AG04449 (cell line): ENCODE measurements at regions not wholly inside any gene's neighbourhood (a gene's known extent, or its start where the extent isn't known, plus 50 kb on each side); places are given as distances from the start of the nearest gene placed in this dataset.

Experiments
- CTCF ChIA-PET: fragments of 350-600 bp; formaldehyde crosslinking; extraction: SDS; loops from one replicate; lab custom pipeline; 2021; ENCODE audit warnings: antibody characterized with exemption; lab: Yijun Ruan, JAX
- POLR2A ChIA-PET: fragments of 400-600, 350-600 bp; formaldehyde crosslinking; extraction: SDS; loops from one replicate; lab custom pipeline; 2020; ENCODE audit warnings: antibody characterized with exemption, inconsistent platforms; lab: Yijun Ruan, JAX
- DNase-seq: peaks from one replicate; pipeline ENCODE4 v3.0.0-alpha.2; 2010; ENCODE audit warnings: low read depth, low spot score
- H3K4me3 ChIP-seq: 2 replicates; pipeline ENCODE4 v1.5.1; 2011; ENCODE audit warnings: low read depth, mild to moderate bottlenecking, control low read depth, low read length
- CTCF ChIP-seq: IDR thresholded peaks from one replicate; pipeline ENCODE4 v1.5.1; 2011; ENCODE audit warnings: mild to moderate bottlenecking, moderate library complexity, low read length, control low read depth, inconsistent platforms; ENCODE audit not compliant: insufficient read depth; ENCODE audit errors: missing control alignments

GRCh38 chr7:96548664-96549063 lies 161.0 kb downstream of the SEM1 start:
- ChIA-PET POLR2A (no interaction called here), CTCF (no interaction called here)
- DNase-seq: no peak
- no peak overlapping the region for H3K4me3 ChIP-seq
- no peak for TF ChIP-seq CTCF

GRCh38 chr7:96547371-96547811 lies 162.3 kb downstream of the SEM1 start:
- no peak for TF ChIP-seq CTCF
- POLR2A ChIA-PET: no interaction called here
- H3K4me3 ChIP-seq: no peak overlapping the region
- no peak for DNase-seq
- CTCF ChIA-PET: no interaction called here

GRCh38 chr7:96546426-96546825 lies 163.2 kb downstream of the SEM1 start:
- POLR2A ChIA-PET: no interaction called here
- CTCF ChIA-PET: no interaction called here
- no peak for DNase-seq
- H3K4me3 ChIP-seq: no peak overlapping the region
- TF ChIP-seq CTCF: no peak

- no peak for TF ChIP-seq CTCF
- no peak for DNase-seq
- POLR2A ChIA-PET: no interaction called here
- CTCF ChIA-PET: no interaction called here
- no peak overlapping the region for H3K4me3 ChIP-seq
These were observed 170.2 kb downstream of the SEM1 start for GRCh38 chr7:96539471-96539870.

- ChIA-PET POLR2A (interaction anchor here (0.6 kb wide), 1 partner anchor 408 kb away, joined by 3 read pairs; no protein-coding TSS in a partner anchor), CTCF (no interaction called here)
- TF ChIP-seq CTCF: no peak
- no peak overlapping the region for H3K4me3 ChIP-seq
- no peak for DNase-seq
These were observed 171.0 kb downstream of the SEM1 start for GRCh38 chr7:96538632-96539031.

GRCh38 chr7:96534221-96534620 lies 175.4 kb downstream of the SEM1 start:
- DNase-seq: no peak
- H3K4me3 ChIP-seq: no peak overlapping the region
- ChIA-PET CTCF (no interaction called here), POLR2A (no interaction called here)
- no peak for TF ChIP-seq CTCF
